GM12892 (cell line): ENCODE measurements at regions not wholly inside any gene's neighbourhood (a gene's known extent, or its start where the extent isn't known, plus 50 kb on each side); places are given as distances from the start of the nearest gene placed in this dataset.

ENCODE experiments used
- POLR2A ChIP-seq: IDR thresholded peaks from 2 replicates; pipeline ENCODE4 v1.6.1; 2011; ENCODE audit warnings: low read depth, low read length, control low read depth
- POLR2AphosphoS5 ChIP-seq: IDR thresholded peaks from 2 replicates; pipeline ENCODE4 v1.6.1; 2011; ENCODE audit warnings: low read depth, low read length, control low read depth

DNA sequence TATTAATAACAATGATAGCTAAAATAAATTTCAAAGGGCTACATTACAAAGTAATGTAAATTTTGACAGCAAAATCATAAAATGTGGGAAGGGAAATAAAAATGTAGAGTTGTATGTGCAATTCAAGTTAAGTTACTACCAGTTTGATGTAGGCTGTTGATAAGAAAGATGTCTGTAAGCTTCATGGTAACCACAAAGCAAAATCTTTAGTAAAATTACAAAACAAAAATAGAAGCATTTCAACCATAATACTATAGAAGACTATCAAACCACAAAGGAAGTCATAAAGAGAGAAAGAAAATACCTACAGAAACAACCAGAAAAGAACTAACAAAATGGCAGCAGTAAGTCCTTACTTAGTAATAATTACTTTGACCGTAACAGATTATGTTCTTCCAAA is 99.1 kb downstream of the C7orf25 start:
- TF ChIP-seq POLR2AphosphoS5 (no peak), POLR2A (no peak)
